Thoracic aorta (tissue), 2 donors: ENCODE measurements at regions not wholly inside any gene's neighbourhood (a gene's known extent, or its start where the extent isn't known, plus 50 kb on each side); places are given as distances from the start of the nearest gene placed in this dataset.

Experiments used
- ATAC-seq: fragments of 150-250 bp; one replicate; pipeline ENCODE4 v1.8.0; 2017; ENCODE audit warnings: low read depth; ENCODE audit not compliant: insufficient number of reproducible peaks, low FRiP score
- DNase-seq: peaks from one replicate; pipeline ENCODE4 v3.0.0-alpha.2; 2020; ENCODE audit warnings: low spot score
- H3K27ac ChIP-seq, 2 donors: fragments of 200-600 bp; sonication (generic); 1 replicate in 1 of 2; 2 replicates in 1 of 2; pipeline ENCODE4 v1.5.1; 2016; ENCODE audit warnings: mild to moderate bottlenecking in 2 of 2, moderate library complexity in 2 of 2
- H3K27me3 ChIP-seq: fragments of 200-600 bp; sonication (generic); replicated peaks from 2 replicates; pipeline ENCODE4 v1.6.0; 2016; ENCODE audit warnings: mild to moderate bottlenecking; ENCODE audit not compliant: insufficient read depth
- H3K36me3 ChIP-seq: fragments of 200-600 bp; sonication (generic); one replicate; pipeline ENCODE4 v1.5.1; 2016
- H3K4me1 ChIP-seq, 2 donors: fragments of 200-600 bp; sonication (generic); 1 replicate in 1 of 2; 2 replicates in 1 of 2; pipeline versions ENCODE4 v1.5.1 to v1.6.0; 2016; ENCODE audit warnings: low read depth in 2 of 2, mild to moderate bottlenecking in 1 of 2; ENCODE audit not compliant: control insufficient read depth in 1 of 2
- H3K4me3 ChIP-seq: fragments of 200-600 bp; sonication (generic); 2 replicates; pipeline ENCODE4 v1.5.1; 2016; ENCODE audit warnings: mild to moderate bottlenecking
- H3K9me3 ChIP-seq: fragments of 200-600 bp; sonication (generic); 2 replicates; pipeline ENCODE4 v1.5.1; 2016
- CTCF ChIP-seq: fragments of 200-600 bp; sonication (generic); IDR thresholded peaks from one replicate; pipeline ENCODE4 v1.5.1; 2019; ENCODE audit warnings: antibody characterized with exemption

GRCh38 chrX:96386981-96387380 is 297.7 kb upstream of the DIAPH2 start:
- DNase-seq, result no peak
- no peaks in the 10 kb centered on the region for H3K9me3 ChIP-seq
- H3K27ac ChIP-seq, result no peak overlapping the region
- TF ChIP-seq CTCF, result no peak
- no peaks in the 10 kb centered on the region for H3K4me1 ChIP-seq
- ATAC-seq, result no peak
- no peaks in the 10 kb centered on the region for H3K27me3 ChIP-seq
- H3K36me3 ChIP-seq, result no peaks in the 10 kb centered on the region
- H3K4me3 ChIP-seq, result no peak overlapping the region

GRCh38 chrX:96387801-96388200 is 296.8 kb upstream of the DIAPH2 start:
- no peaks in the 10 kb centered on the region for H3K27me3 ChIP-seq
- no peaks in the 10 kb centered on the region for H3K36me3 ChIP-seq
- no peaks in the 10 kb centered on the region for H3K9me3 ChIP-seq
- H3K4me3 ChIP-seq, result no peak overlapping the region
- no peak for ATAC-seq
- TF ChIP-seq CTCF, result no peak
- no peak for DNase-seq
- no peak overlapping the region for H3K27ac ChIP-seq
- H3K4me1 ChIP-seq, result no peaks in the 10 kb centered on the region

DNA sequence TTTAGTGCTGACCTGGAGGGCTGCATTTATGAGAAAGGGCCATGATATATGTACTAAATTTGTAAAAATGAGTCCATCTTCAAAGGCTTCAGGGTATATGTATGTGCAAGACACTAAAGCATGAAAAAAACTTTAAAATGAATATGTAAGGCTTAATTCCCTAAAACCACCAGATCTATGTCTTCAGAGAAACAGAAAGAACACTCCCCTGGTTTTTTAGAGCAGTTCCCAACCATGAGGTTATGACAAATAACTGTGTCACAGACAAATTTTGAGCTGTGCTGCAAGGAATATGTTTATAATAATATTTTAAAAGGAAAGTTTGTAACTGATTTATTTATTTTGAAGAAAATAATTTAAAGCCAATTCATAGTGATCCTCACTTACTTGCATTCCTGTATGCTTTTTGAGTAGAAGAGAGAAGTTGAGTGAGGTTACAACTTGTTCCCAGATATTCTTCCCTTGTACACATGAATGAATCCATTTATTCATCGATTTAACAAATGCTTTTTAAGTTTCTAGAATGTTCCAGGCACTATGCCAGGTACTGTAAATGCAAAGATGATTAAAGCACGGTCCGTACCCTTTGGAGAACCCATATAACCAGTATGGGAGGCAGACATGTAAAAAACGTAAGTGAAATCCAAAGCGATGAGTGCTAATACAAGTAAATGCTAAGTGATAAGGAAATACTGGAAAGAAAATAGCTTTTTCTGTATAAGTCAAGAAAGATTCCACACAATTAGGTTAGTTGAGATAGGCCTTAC is 295.2 kb upstream of the DIAPH2 start:
- TF ChIP-seq CTCF, result no peak
- Histone ChIP-seq H3K4me1 (no peaks in the 10 kb centered on the region), H3K36me3 (no peaks in the 10 kb centered on the region), H3K27ac (no peak overlapping the region), H3K27me3 (no peaks in the 10 kb centered on the region), H3K9me3 (no peaks in the 10 kb centered on the region), H3K4me3 (no peak overlapping the region)
- no peak for ATAC-seq
- DNase-seq, result no peak

- Histone ChIP-seq H3K27me3 (no peaks in the 10 kb centered on the region), H3K4me3 (no peak overlapping the region), H3K4me1 (no peaks in the 10 kb centered on the region), H3K9me3 (no peaks in the 10 kb centered on the region), H3K27ac (no peak overlapping the region), H3K36me3 (no peaks in the 10 kb centered on the region)
- no peak for TF ChIP-seq CTCF
- DNase-seq, result no peak
- ATAC-seq, result no peak
Observed at GRCh38 chrX:96394598-96394997, 290.0 kb upstream of the DIAPH2 start.

- ATAC-seq, result no peak
- Histone ChIP-seq H3K4me3 (no peak overlapping the region), H3K4me1 (peaks cover 3 to 8% of the 10 kb centered on the region in 2 donors), H3K36me3 (no peaks in the 10 kb centered on the region), H3K27ac (no peak overlapping the region), H3K27me3 (no peaks in the 10 kb centered on the region), H3K9me3 (no peaks in the 10 kb centered on the region)
- no peak for TF ChIP-seq CTCF
- DNase-seq, result no peak
Observed at GRCh38 chrX:96403446-96403845, 281.2 kb upstream of the DIAPH2 start.
